ENCODE measurements at regions not wholly inside any gene's neighbourhood (a gene's known extent, or its start where the extent isn't known, plus 50 kb on each side); places are given as distances from the start of the nearest gene placed in this dataset.

- no peak overlapping the region for H3K4me3 ChIP-seq (ENCODE audit: low read length)
- TF ChIP-seq, protein P1, sequence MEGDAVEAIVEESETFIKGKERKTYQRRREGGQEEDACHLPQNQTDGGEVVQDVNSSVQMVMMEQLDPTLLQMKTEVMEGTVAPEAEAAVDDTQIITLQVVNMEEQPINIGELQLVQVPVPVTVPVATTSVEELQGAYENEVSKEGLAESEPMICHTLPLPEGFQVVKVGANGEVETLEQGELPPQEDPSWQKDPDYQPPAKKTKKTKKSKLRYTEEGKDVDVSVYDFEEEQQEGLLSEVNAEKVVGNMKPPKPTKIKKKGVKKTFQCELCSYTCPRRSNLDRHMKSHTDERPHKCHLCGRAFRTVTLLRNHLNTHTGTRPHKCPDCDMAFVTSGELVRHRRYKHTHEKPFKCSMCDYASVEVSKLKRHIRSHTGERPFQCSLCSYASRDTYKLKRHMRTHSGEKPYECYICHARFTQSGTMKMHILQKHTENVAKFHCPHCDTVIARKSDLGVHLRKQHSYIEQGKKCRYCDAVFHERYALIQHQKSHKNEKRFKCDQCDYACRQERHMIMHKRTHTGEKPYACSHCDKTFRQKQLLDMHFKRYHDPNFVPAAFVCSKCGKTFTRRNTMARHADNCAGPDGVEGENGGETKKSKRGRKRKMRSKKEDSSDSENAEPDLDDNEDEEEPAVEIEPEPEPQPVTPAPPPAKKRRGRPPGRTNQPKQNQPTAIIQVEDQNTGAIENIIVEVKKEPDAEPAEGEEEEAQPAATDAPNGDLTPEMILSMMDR (conservative IDR thresholded peaks at IDR 0.05), result peak; percentile 44
- no peaks in the 10 kb centered on the region for H3K9me3 Mint-ChIP-seq
- no peak overlapping the region for H3K27ac ChIP-seq (ENCODE audit: low read depth, low read length)
- H3K36me3 ChIP-seq (ENCODE audit: control insufficient read depth, insufficient read depth, low read length), result no peaks in the 10 kb centered on the region
- H3K27me3 Mint-ChIP-seq (ENCODE audit: insufficient read depth), result no peaks in the 10 kb centered on the region
- no peaks in the 10 kb centered on the region for H3K27me3 ChIP-seq (ENCODE audit: control insufficient read depth, insufficient read depth, low read length, poor library complexity, severe bottlenecking)
- no peaks in the 10 kb centered on the region for H3K9me3 ChIP-seq (ENCODE audit: control insufficient read depth, low read length)
- DNase-seq, result peak; percentile 72
- WGBS, 2 experiments (ENCODE audit: insufficient coverage in 1 of 2, insufficient read length in 1 of 2), result 63 to 78% methylated on average over 1 to 4 of the region's 4 CpGs
- H3K36me3 Mint-ChIP-seq (ENCODE audit: low read depth), result no peaks in the 10 kb centered on the region
- no peak overlapping the region for H3K27ac Mint-ChIP-seq
- no peak overlapping the region for H3K4me3 Mint-ChIP-seq
- H3K4me1 ChIP-seq (ENCODE audit: control insufficient read depth, insufficient read depth, low read length), result peaks cover 2% of the 10 kb centered on the region
- no peak overlapping the region for H3K9ac ChIP-seq (ENCODE audit: extremely low read depth, low read length, poor library complexity, severe bottlenecking)
- no peaks in the 10 kb centered on the region for H3K4me1 Mint-ChIP-seq
These were observed 451.4 kb upstream of the VSTM2A start for GRCh38 chr7:54090652-54091213.

DNA sequence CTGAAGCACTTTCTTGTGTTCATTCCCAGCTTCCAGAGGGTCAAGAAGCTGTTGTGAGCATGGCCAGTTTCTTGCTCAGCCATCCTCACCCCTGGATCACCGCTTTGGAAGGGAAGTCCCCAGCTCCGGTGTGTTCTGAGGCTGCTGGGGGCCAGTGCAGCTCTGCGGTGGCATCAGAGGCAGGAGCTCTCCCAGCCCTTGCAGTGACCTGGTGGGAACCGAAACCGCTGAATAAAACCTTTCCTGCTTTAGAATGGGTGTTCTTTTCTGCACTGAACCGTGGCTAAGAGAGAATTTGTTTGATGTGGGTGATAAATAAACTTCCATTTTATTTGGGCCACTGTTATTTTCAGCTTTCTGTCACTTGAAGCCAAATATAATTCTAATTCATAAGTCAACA is 450.9 kb upstream of the VSTM2A start:
- H3K27me3 ChIP-seq (ENCODE audit: control insufficient read depth, insufficient read depth, low read length, poor library complexity, severe bottlenecking), result no peaks in the 10 kb centered on the region
- TF ChIP-seq, protein P1 (conservative IDR thresholded peaks at IDR 0.05), result no peak

DNA sequence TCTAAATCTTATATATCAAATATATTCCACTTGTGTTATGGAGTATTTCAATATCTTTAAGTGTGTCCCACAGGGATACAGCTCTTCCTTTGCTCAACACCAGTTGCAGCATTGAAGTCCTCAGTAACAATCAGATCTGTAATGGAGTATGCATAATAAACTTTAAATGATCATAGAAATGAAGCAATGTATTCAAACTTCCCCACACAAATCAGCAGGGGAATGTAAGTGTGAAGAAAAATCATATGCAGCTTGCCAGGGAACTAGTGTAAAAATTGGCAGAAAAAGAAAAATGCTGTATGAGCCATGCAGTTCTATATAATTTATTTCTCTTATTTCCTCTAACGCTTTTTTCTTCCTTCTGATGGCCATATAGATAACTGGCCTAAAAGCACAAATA is 444.3 kb upstream of the VSTM2A start:
- Mint-ChIP-seq H3K36me3 (ENCODE audit: low read depth) (no peaks in the 10 kb centered on the region), H3K27ac (no peak overlapping the region)

More for the DNA sequence above, 450.9 kb upstream of the VSTM2A start:
- Mint-ChIP-seq H3K4me1 (no peaks in the 10 kb centered on the region), H3K27me3 (ENCODE audit: insufficient read depth) (no peaks in the 10 kb centered on the region), H3K4me3 (no peak overlapping the region), H3K27ac (no peak overlapping the region), H3K36me3 (ENCODE audit: low read depth) (no peaks in the 10 kb centered on the region), H3K9me3 (no peaks in the 10 kb centered on the region)
- H3K9me3 ChIP-seq (ENCODE audit: control insufficient read depth, low read length), result no peaks in the 10 kb centered on the region
- no peak overlapping the region for H3K4me3 ChIP-seq (ENCODE audit: low read length)
- WGBS, 2 experiments (ENCODE audit: insufficient coverage in 1 of 2, insufficient read length in 1 of 2), result 90 to 100% methylated on average over 2 to 6 of the region's 6 CpGs
- H3K27ac ChIP-seq (ENCODE audit: low read depth, low read length), result no peak overlapping the region
- H3K9ac ChIP-seq (ENCODE audit: extremely low read depth, low read length, poor library complexity, severe bottlenecking), result no peak overlapping the region
- H3K36me3 ChIP-seq (ENCODE audit: control insufficient read depth, insufficient read depth, low read length), result no peaks in the 10 kb centered on the region
- peaks cover 2% of the 10 kb centered on the region for H3K4me1 ChIP-seq (ENCODE audit: control insufficient read depth, insufficient read depth, low read length)
- DNase-seq, result no peak

More for the DNA sequence above, 444.3 kb upstream of the VSTM2A start:
- Histone ChIP-seq H3K36me3 (ENCODE audit: control insufficient read depth, insufficient read depth, low read length) (no peaks in the 10 kb centered on the region), H3K4me1 (ENCODE audit: control insufficient read depth, insufficient read depth, low read length) (no peaks in the 10 kb centered on the region), H3K9me3 (ENCODE audit: control insufficient read depth, low read length) (no peaks in the 10 kb centered on the region), H3K4me3 (ENCODE audit: low read length) (no peak overlapping the region), H3K27me3 (ENCODE audit: control insufficient read depth, insufficient read depth, low read length, poor library complexity, severe bottlenecking) (no peaks in the 10 kb centered on the region), H3K27ac (ENCODE audit: low read depth, low read length) (no peak overlapping the region), H3K9ac (ENCODE audit: extremely low read depth, low read length, poor library complexity, severe bottlenecking) (no peak overlapping the region)
- no peak for DNase-seq
- TF ChIP-seq, protein P1 (conservative IDR thresholded peaks at IDR 0.05), result no peak
- no peaks in the 10 kb centered on the region for H3K9me3 Mint-ChIP-seq
- no peaks in the 10 kb centered on the region for H3K4me1 Mint-ChIP-seq
- no peaks in the 10 kb centered on the region for H3K27me3 Mint-ChIP-seq (ENCODE audit: insufficient read depth)
- WGBS, 2 experiments (ENCODE audit: insufficient coverage in 1 of 2, insufficient read length in 1 of 2), result 100% methylated on average over 1 of the region's 1 CpG; no CpG with 5 or more reads in 1 of the 2 experiments
- H3K4me3 Mint-ChIP-seq, result no peak overlapping the region

Measured in endodermal cell (in vitro differentiated cells).